Keratinocyte (primary cell): ENCODE measurements at regions not wholly inside any gene's neighbourhood (a gene's known extent, or its start where the extent isn't known, plus 50 kb on each side); places are given as distances from the start of the nearest gene placed in this dataset.

Experiments
- DNase-seq: peaks from one replicate; pipeline ENCODE4 v3.0.0-alpha.2; 2011; ENCODE audit warnings: low read depth, missing footprints, low spot score
- FAIRE-seq: peaks from 2 replicates; lab custom pipeline; 2011; peaks lifted over from hg19 to GRCh38; lab: Jason Lieb, UNC
- H2AFZ ChIP-seq: 2 replicates; pipeline ENCODE4 v1.6.0; 2012; ENCODE audit warnings: low read length, control low read depth, inconsistent platforms; ENCODE audit not compliant: control insufficient read depth
- H3K27ac ChIP-seq: 2 replicates; pipeline ENCODE4 v1.5.1; 2011; ENCODE audit warnings: low read length; ENCODE audit not compliant: control insufficient read depth, insufficient read depth
- H3K27me3 ChIP-seq: 3 replicates; pipeline ENCODE4 v1.6.0; 2011; ENCODE audit warnings: low read length; ENCODE audit not compliant: control insufficient read depth, insufficient read depth; ENCODE audit errors: extremely low read depth
- H3K36me3 ChIP-seq, 2 experiments: 2 replicates in 1 of 2; 3 replicates in 1 of 2; pipeline ENCODE4 v1.5.1; 2011; ENCODE audit warnings: low read length in 2 of 2, mild to moderate bottlenecking in 1 of 2; ENCODE audit not compliant: control insufficient read depth in 2 of 2, insufficient read depth in 2 of 2; ENCODE audit errors: extremely low read depth in 1 of 2
- H3K4me1 ChIP-seq: 3 replicates; pipeline ENCODE4 v1.5.1; 2011; ENCODE audit warnings: low read length; ENCODE audit not compliant: control insufficient read depth, insufficient read depth; ENCODE audit errors: extremely low read depth
- H3K4me2 ChIP-seq: 3 replicates; pipeline ENCODE4 v1.6.0; 2011; ENCODE audit warnings: low read depth, low read length; ENCODE audit not compliant: control insufficient read depth, insufficient read depth; ENCODE audit errors: extremely low read depth
- H3K4me3 ChIP-seq, 3 experiments: fragments of 200-600 bp in 1 of 3; sonication (generic) in 1 of 3; 2 replicates in 2 of 3; 3 replicates in 1 of 3; pipeline ENCODE4 v1.5.1; 2011 to 2016; ENCODE audit warnings: low read length in 3 of 3, mild to moderate bottlenecking in 3 of 3, control low read depth in 2 of 3, inconsistent platforms in 1 of 3, low read depth in 1 of 3, mixed read lengths in 1 of 3, mixed run types in 1 of 3, moderate library complexity in 1 of 3; ENCODE audit not compliant: control insufficient read depth in 2 of 3, insufficient read depth in 2 of 3; ENCODE audit errors: extremely low read depth in 1 of 3
- H3K79me2 ChIP-seq: 2 replicates; pipeline ENCODE4 v1.6.0; 2012; ENCODE audit warnings: low read length; ENCODE audit not compliant: control insufficient read depth, insufficient read depth
- H3K9ac ChIP-seq: 3 replicates; pipeline ENCODE4 v1.6.0; 2011; ENCODE audit warnings: low read length; ENCODE audit not compliant: control insufficient read depth, insufficient read depth; ENCODE audit errors: extremely low read depth
- H3K9me1 ChIP-seq: 3 replicates; pipeline ENCODE4 v1.6.0; 2011; ENCODE audit warnings: low read length; ENCODE audit not compliant: control insufficient read depth, insufficient read depth; ENCODE audit errors: extremely low read depth
- H3K9me3 ChIP-seq: 2 replicates; pipeline ENCODE4 v1.5.1; 2012; ENCODE audit warnings: low read depth, low read length; ENCODE audit not compliant: control insufficient read depth
- H4K20me1 ChIP-seq: 3 replicates; pipeline ENCODE4 v1.6.0; 2011; ENCODE audit warnings: low read length; ENCODE audit not compliant: control insufficient read depth, insufficient read depth; ENCODE audit errors: extremely low read depth
- CTCF ChIP-seq, 3 experiments: IDR thresholded peaks in 1 of 3; conservative IDR thresholded peaks in 1 of 3; optimal IDR thresholded peaks in 1 of 3; 2 replicates in 2 of 3; 3 replicates in 1 of 3; pipeline versions ENCODE3 to v1.5.1; 2011; ENCODE audit warnings: low read length in 3 of 3, mild to moderate bottlenecking in 3 of 3, moderate library complexity in 2 of 3, control low read depth in 1 of 3, inconsistent platforms in 1 of 3; ENCODE audit not compliant: insufficient read depth in 2 of 3; ENCODE audit errors: extremely low read depth in 1 of 3
- EZH2 ChIP-seq: IDR thresholded peaks from one replicate; pipeline ENCODE4 v1.6.1; 2012; ENCODE audit warnings: inconsistent platforms, mild to moderate bottlenecking, low read length, moderate library complexity
- dilution Hi-C: fragments of 300-500 bp; cut with MboI; formaldehyde crosslinking; loops from one replicate; pipeline ENCODE4 v1.7.0; 2020; ENCODE audit warnings: low sequenced_read_pairs; ENCODE audit not compliant: extremely low pct_ligation_motif_present

GRCh38 chr18:46372670-46373069, 268.5 kb downstream of the HAUS1 start:
- no peak for FAIRE-seq
- Histone ChIP-seq H3K4me2 (no peak overlapping the region), H4K20me1 (no peaks in the 10 kb centered on the region), H3K9ac (no peak overlapping the region), H3K27ac (no peak overlapping the region), H3K27me3 (no peaks in the 10 kb centered on the region), H3K9me1 (no peaks in the 10 kb centered on the region), H3K9me3 (no peaks in the 10 kb centered on the region), H3K4me3 (no peak overlapping the region), H3K36me3 (no peaks in the 10 kb centered on the region), H3K4me1 (no peaks in the 10 kb centered on the region), H2AFZ (no peak overlapping the region), H3K79me2 (no peaks in the 10 kb centered on the region)
- dilution Hi-C loops, result no loop called here
- DNase-seq, result no peak
- TF ChIP-seq CTCF (optimal IDR thresholded peaks at IDR 0.05 in 1 of 3, IDR thresholded peaks at IDR 0.05 in 1 of 3, conservative IDR thresholded peaks at IDR 0.05 in 1 of 3; ENCODE audit: extremely low read depth in 1 of 3, insufficient read depth in 2 of 3, low read length in 3 of 3) (no peak), EZH2 (no peak)

GRCh38 chr18:46373131-46373530, 268.9 kb downstream of the HAUS1 start:
- Histone ChIP-seq H3K27ac (no peak overlapping the region), H3K27me3 (no peaks in the 10 kb centered on the region), H2AFZ (no peak overlapping the region), H3K4me2 (no peak overlapping the region), H4K20me1 (no peaks in the 10 kb centered on the region), H3K4me3 (no peak overlapping the region), H3K9ac (no peak overlapping the region), H3K9me1 (no peaks in the 10 kb centered on the region), H3K79me2 (no peaks in the 10 kb centered on the region), H3K4me1 (no peaks in the 10 kb centered on the region), H3K9me3 (no peaks in the 10 kb centered on the region), H3K36me3 (no peaks in the 10 kb centered on the region)
- FAIRE-seq (no peak), DNase-seq (no peak)
- dilution Hi-C loops, result no loop called here
- TF ChIP-seq EZH2, result no peak

- dilution Hi-C loops, result no loop called here
- FAIRE-seq (no peak), DNase-seq (no peak)
- no peak overlapping the region for H3K27ac ChIP-seq
- no peak overlapping the region for H3K4me3 ChIP-seq
- no peak overlapping the region for H3K4me2 ChIP-seq
- no peaks in the 10 kb centered on the region for H3K4me1 ChIP-seq
- H3K36me3 ChIP-seq, result no peaks in the 10 kb centered on the region
- H4K20me1 ChIP-seq, result no peaks in the 10 kb centered on the region
- H3K9me3 ChIP-seq, result no peaks in the 10 kb centered on the region
- no peaks in the 10 kb centered on the region for H3K9me1 ChIP-seq
- H3K27me3 ChIP-seq, result no peaks in the 10 kb centered on the region
- TF ChIP-seq EZH2, result no peak
- no peak for TF ChIP-seq CTCF (optimal IDR thresholded peaks at IDR 0.05 in 1 of 3, IDR thresholded peaks at IDR 0.05 in 1 of 3, conservative IDR thresholded peaks at IDR 0.05 in 1 of 3; ENCODE audit: extremely low read depth in 1 of 3, insufficient read depth in 2 of 3, low read length in 3 of 3)
- H2AFZ ChIP-seq, result no peak overlapping the region
- no peak overlapping the region for H3K9ac ChIP-seq
- H3K79me2 ChIP-seq, result no peaks in the 10 kb centered on the region
Observed at GRCh38 chr18:46373791-46374190, 269.6 kb downstream of the HAUS1 start.
